ENCODE measurements at regions not wholly inside any gene's neighbourhood (a gene's known extent, or its start where the extent isn't known, plus 50 kb on each side); places are given as distances from the start of the nearest gene placed in this dataset.
A peak's percentile ranks its signal among the peaks of the same experiment; 100 is the strongest.

DNA sequence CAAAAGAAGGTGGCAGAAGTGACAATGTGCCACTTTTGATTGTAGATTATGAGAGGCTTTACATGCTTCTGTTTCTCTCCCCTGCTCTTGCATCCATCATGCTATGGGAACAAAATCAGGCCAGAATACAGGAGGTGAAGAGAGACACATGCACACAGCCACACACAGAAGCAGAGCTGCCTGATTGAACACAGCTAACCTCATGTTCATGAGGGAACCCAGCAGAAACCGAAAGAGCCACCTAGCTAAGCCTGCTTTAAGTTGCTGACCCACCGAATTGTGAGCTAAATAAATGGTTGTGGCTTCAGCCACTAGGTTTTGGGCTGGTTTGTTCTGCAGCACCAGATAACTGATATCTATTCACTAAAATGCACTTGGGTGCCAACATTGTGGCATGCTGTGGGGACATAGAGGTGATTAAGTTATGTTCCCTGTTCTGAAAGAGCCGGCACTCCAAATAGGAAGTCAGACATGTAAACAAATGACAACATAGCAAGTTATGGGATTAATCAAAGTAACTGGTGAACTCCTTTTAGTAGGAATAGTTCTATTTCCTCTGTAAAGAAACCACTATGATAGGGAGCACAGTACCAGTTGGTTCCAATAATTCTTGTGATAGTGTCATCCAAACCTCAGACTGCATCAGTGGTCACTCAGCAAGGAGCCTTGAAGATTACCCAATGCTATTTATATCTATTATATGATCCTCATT lies 93.6 kb upstream of the TNC start:
- Histone ChIP-seq H3K27me3 (ENCODE audit: insufficient read depth, low read depth, severe bottlenecking) (no peaks in the 10 kb centered on the region), H3K27ac (peak overlapping the region; percentile 2; the same call in 1 of the 2 replicates), H3K4me3 (ENCODE audit: low read depth, low read length) (no peak overlapping the region), H3K36me3 (no peaks in the 10 kb centered on the region), H3K9me3 (ENCODE audit: severe bottlenecking) (no peaks in the 10 kb centered on the region)
- TF ChIP-seq, protein P1, sequence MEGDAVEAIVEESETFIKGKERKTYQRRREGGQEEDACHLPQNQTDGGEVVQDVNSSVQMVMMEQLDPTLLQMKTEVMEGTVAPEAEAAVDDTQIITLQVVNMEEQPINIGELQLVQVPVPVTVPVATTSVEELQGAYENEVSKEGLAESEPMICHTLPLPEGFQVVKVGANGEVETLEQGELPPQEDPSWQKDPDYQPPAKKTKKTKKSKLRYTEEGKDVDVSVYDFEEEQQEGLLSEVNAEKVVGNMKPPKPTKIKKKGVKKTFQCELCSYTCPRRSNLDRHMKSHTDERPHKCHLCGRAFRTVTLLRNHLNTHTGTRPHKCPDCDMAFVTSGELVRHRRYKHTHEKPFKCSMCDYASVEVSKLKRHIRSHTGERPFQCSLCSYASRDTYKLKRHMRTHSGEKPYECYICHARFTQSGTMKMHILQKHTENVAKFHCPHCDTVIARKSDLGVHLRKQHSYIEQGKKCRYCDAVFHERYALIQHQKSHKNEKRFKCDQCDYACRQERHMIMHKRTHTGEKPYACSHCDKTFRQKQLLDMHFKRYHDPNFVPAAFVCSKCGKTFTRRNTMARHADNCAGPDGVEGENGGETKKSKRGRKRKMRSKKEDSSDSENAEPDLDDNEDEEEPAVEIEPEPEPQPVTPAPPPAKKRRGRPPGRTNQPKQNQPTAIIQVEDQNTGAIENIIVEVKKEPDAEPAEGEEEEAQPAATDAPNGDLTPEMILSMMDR (IDR thresholded peaks at IDR 0.05; ENCODE audit: low read depth, low read length), result no peak
- DNase-seq, result no peak

- Histone ChIP-seq H3K36me3 (no peaks in the 10 kb centered on the region), H3K9me3 (ENCODE audit: severe bottlenecking) (no peaks in the 10 kb centered on the region), H3K27me3 (ENCODE audit: insufficient read depth, low read depth, severe bottlenecking) (no peaks in the 10 kb centered on the region), H3K4me3 (ENCODE audit: low read depth, low read length) (no peak overlapping the region), H3K27ac (0 out of 2 replicates have a peak overlapping the region, but pooled peaks have one; percentile 6)
- DNase-seq, result no peak
- TF ChIP-seq, protein P1 (IDR thresholded peaks at IDR 0.05; ENCODE audit: low read depth, low read length), result no peak
Observed at GRCh38 chr9:115212125-115212605, 94.2 kb upstream of the TNC start.

DNA sequence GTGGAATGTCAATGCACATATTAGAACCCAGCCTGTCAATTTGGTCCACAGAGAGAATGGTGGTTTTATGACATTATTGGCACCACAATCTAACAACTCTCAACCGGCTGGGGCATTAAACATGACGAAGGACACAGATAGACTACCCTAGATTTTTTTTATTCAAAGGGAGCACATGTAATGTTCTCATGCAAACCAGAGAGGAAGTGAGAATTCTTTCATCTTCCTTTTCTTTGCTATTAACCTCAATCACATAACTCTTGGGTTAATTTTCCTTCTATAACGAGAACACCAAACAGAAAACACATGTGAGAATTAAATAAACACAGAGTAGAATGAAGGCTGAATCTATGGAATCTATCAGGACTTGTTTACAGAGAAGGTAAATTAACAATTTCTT lies 94.9 kb upstream of the TNC start:
- H3K4me3 ChIP-seq (ENCODE audit: low read depth, low read length), result no peak overlapping the region
- no peak for DNase-seq
- H3K9me3 ChIP-seq (ENCODE audit: severe bottlenecking), result no peaks in the 10 kb centered on the region
- TF ChIP-seq, protein P1 (IDR thresholded peaks at IDR 0.05; ENCODE audit: low read depth, low read length), result no peak
- H3K36me3 ChIP-seq, result no peaks in the 10 kb centered on the region
- H3K27ac ChIP-seq, result 0 out of 2 replicates have a peak overlapping the region, but pooled peaks have one; percentile 6
- H3K27me3 ChIP-seq (ENCODE audit: insufficient read depth, low read depth, severe bottlenecking), result no peaks in the 10 kb centered on the region

DNA sequence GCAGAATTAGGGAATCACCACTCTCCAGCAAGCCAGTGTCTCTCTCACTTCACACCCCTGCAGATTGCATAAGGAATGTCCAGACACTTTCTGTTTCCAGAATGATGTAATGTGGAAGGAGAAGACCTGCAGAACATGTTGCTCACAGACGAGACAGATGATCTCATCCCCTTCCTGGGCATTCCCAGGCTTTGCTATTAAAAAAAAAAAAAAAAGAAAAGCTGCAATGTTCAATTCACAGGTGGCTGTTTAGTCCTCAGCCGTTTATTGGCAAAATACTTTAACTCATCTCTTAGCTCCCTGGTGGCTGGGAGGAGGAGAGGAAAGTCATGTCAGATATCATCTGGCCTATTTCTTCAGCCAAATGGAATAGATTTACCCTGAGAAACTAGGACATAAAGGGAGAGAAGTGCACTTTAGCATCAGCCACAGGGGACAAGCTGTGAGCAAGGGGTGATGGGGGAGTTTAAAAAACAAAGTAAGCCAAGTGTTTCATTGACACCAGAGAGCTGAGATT lies 95.9 kb upstream of the TNC start:
- TF ChIP-seq, protein P1 (IDR thresholded peaks at IDR 0.05; ENCODE audit: low read depth, low read length), result no peak
- Histone ChIP-seq H3K9me3 (ENCODE audit: severe bottlenecking) (no peaks in the 10 kb centered on the region), H3K27ac (no peak overlapping the region), H3K27me3 (ENCODE audit: insufficient read depth, low read depth, severe bottlenecking) (no peaks in the 10 kb centered on the region), H3K36me3 (no peaks in the 10 kb centered on the region), H3K4me3 (ENCODE audit: low read depth, low read length) (no peak overlapping the region)
- DNase-seq, result no peak

DNA sequence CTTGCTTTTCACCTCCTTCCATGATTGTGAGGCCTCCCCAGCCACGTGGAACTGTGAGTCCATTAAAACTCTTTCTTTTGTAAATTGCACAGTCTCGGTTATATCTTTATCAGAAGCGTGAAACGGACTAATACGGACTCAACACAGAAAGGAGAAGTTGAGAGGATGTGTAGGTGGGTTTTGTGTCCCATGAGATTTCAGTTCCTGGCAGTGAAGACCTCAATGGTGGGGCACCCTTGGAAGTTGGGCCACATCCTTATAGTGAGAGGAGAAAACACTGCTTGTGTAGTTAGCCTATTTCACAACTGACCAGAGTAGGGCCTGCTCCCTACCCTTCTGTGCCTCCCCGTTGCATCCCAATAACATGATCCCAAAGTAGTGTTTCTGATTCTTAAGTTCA lies 98.9 kb upstream of the TNC start:
- TF ChIP-seq, protein P1 (IDR thresholded peaks at IDR 0.05; ENCODE audit: low read depth, low read length), result no peak
- H3K27ac ChIP-seq, result no peak overlapping the region

More for the DNA sequence above, 98.9 kb upstream of the TNC start:
- DNase-seq, result no peak
- H3K27me3 ChIP-seq (ENCODE audit: insufficient read depth, low read depth, severe bottlenecking), result no peaks in the 10 kb centered on the region
- H3K9me3 ChIP-seq (ENCODE audit: severe bottlenecking), result no peaks in the 10 kb centered on the region
- no peak overlapping the region for H3K4me3 ChIP-seq (ENCODE audit: low read depth, low read length)
- H3K36me3 ChIP-seq, result no peaks in the 10 kb centered on the region

Data from WERI-Rb-1 (cell line).